ENCODE measurements at regions not wholly inside any gene's neighbourhood (a gene's known extent, or its start where the extent isn't known, plus 50 kb on each side); places are given as distances from the start of the nearest gene placed in this dataset.

- DNase-seq (ENCODE audit: low read depth), result no peak
- TF ChIP-seq MAX (IDR thresholded peaks at IDR 0.05; ENCODE audit: low read depth, low read length) (no peak), POLR2A (IDR thresholded peaks at IDR 0.05; ENCODE audit: extremely low read depth, insufficient read length) (no peak), CTCF (IDR thresholded peaks at IDR 0.05; ENCODE audit: low read depth, low read length) (no peak), MYC (IDR thresholded peaks at IDR 0.05; ENCODE audit: low read depth, low read length) (no peak)
- H3K4me3 ChIP-seq (ENCODE audit: low read depth, low read length), result no peak overlapping the region
Measured at GRCh38 chrX:4844376-4844775, 1130.9 kb upstream of the PRKX start.

GRCh38 chrX:4841216-4841745 is 1127.8 kb upstream of the PRKX start:
- no peak for TF ChIP-seq CTCF (IDR thresholded peaks at IDR 0.05; ENCODE audit: low read depth, low read length)
- no peak for TF ChIP-seq MYC (IDR thresholded peaks at IDR 0.05; ENCODE audit: low read depth, low read length)
- TF ChIP-seq MAX (IDR thresholded peaks at IDR 0.05; ENCODE audit: low read depth, low read length), result no peak
- TF ChIP-seq POLR2A (IDR thresholded peaks at IDR 0.05; ENCODE audit: extremely low read depth, insufficient read length), result no peak
- DNase-seq (ENCODE audit: low read depth), result no peak

GRCh38 chrX:4831574-4831973 is 1118.1 kb upstream of the PRKX start:
- DNase-seq (ENCODE audit: low read depth), result no peak
- TF ChIP-seq POLR2A (IDR thresholded peaks at IDR 0.05; ENCODE audit: extremely low read depth, insufficient read length) (no peak), CTCF (IDR thresholded peaks at IDR 0.05; ENCODE audit: low read depth, low read length) (no peak), MAX (IDR thresholded peaks at IDR 0.05; ENCODE audit: low read depth, low read length) (no peak), MYC (IDR thresholded peaks at IDR 0.05; ENCODE audit: low read depth, low read length) (no peak)
- H3K4me3 ChIP-seq (ENCODE audit: low read depth, low read length), result no peak overlapping the region

More at GRCh38 chrX:4841216-4841745, 1127.8 kb upstream of the PRKX start:
- no peak overlapping the region for H3K4me3 ChIP-seq (ENCODE audit: low read depth, low read length)

- no peak overlapping the region for H3K4me3 ChIP-seq (ENCODE audit: low read depth, low read length)
- DNase-seq (ENCODE audit: low read depth), result no peak
- no peak for TF ChIP-seq MYC (IDR thresholded peaks at IDR 0.05; ENCODE audit: low read depth, low read length)
Measured at GRCh38 chrX:4830880-4831557, 1117.6 kb upstream of the PRKX start.

- TF ChIP-seq POLR2A (IDR thresholded peaks at IDR 0.05; ENCODE audit: extremely low read depth, insufficient read length) (no peak), MYC (IDR thresholded peaks at IDR 0.05; ENCODE audit: low read depth, low read length) (no peak), MAX (IDR thresholded peaks at IDR 0.05; ENCODE audit: low read depth, low read length) (no peak), CTCF (IDR thresholded peaks at IDR 0.05; ENCODE audit: low read depth, low read length) (no peak)
- peak; percentile 1 for DNase-seq (ENCODE audit: low read depth)
Measured at GRCh38 chrX:4825550-4825949, 1112.1 kb upstream of the PRKX start.

GRCh38 chrX:4809571-4809970 is 1096.1 kb upstream of the PRKX start:
- TF ChIP-seq MAX (IDR thresholded peaks at IDR 0.05; ENCODE audit: low read depth, low read length), result no peak

More at GRCh38 chrX:4825550-4825949, 1112.1 kb upstream of the PRKX start:
- H3K4me3 ChIP-seq (ENCODE audit: low read depth, low read length), result no peak overlapping the region

More at GRCh38 chrX:4809571-4809970, 1096.1 kb upstream of the PRKX start:
- no peak for DNase-seq (ENCODE audit: low read depth)
- no peak overlapping the region for H3K4me3 ChIP-seq (ENCODE audit: low read depth, low read length)
